ENCODE measurements at regions not wholly inside any gene's neighbourhood (a gene's known extent, or its start where the extent isn't known, plus 50 kb on each side); places are given as distances from the start of the nearest gene placed in this dataset.

DNA sequence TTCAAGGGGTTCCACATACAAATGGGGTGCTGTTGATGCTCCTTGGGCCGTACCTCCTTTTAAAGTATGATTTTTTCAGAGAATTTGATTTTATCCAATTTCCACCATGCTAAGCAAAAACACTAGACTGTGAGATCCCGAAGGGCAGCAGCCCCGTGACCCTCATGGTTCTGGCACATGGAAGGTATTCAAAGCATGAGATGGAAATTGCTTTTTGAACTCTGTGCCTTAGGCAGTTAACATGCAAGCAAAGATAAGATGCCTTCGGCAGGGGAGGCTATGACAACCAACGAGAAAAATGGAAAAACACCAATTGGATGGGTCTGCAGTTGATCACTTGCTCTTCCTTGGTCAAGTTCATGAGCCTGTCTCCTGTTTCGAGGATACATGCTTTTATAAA, 120.8 kb upstream of the DIO3 start:
- DNase-seq (ENCODE audit: low spot score) (no peak), FAIRE-seq (no peak), ATAC-seq (no peak)
- 12% methylated on average over 6 of the region's 6 CpGs for WGBS (ENCODE audit: low lambda C conversion rate)
- H3K9me3 ChIP-seq (ENCODE audit: low read length): no peaks in the 10 kb centered on the region
- no peaks in the 10 kb centered on the region for H3K79me2 ChIP-seq (ENCODE audit: insufficient read depth, low read length)
- in situ Hi-C loops (cut with HindIII; ENCODE audit: extremely low pct_ligation_motif_present, low pct_unique_long_range_greater_than_20kb): no loop called here
- no peak overlapping the region for H3K4me2 ChIP-seq (ENCODE audit: low read depth, low read length)
- H3K27me3 ChIP-seq (ENCODE audit: control insufficient read depth in 1 of 2, insufficient read depth in 2 of 2, low read length in 2 of 2): peaks cover 4 to 16% of the 10 kb centered on the region in 2 experiments; a peak in 3 of 5 replicates
- ChIA-PET POLR2A (no interaction called here), CTCF (ENCODE audit: low intra/inter-chr PET ratio, low total read pairs) (no interaction called here)
- no peak overlapping the region for H3K9ac ChIP-seq (ENCODE audit: insufficient read depth, low read depth, low read length)
- intact Hi-C loops (cut with micrococcal nuclease; ENCODE audit: unreplicated experiment): no loop called here
- H3K4me1 ChIP-seq (ENCODE audit: insufficient read depth, low read length): no peaks in the 10 kb centered on the region
- no peaks in the 10 kb centered on the region for H4K20me1 ChIP-seq (ENCODE audit: insufficient read depth, low read length)
- no TSS peak for BruUV-seq (replicated peaks)
- no peaks in the 10 kb centered on the region for H3K36me3 ChIP-seq (replicated peaks in 1 of 2; ENCODE audit: control insufficient read depth in 1 of 2, insufficient read depth in 2 of 2, low read length in 2 of 2)
- H3K4me3 ChIP-seq (replicated peaks in 1 of 3; ENCODE audit: insufficient read depth in 1 of 3, low read depth in 2 of 3, low read length in 3 of 3): no peak overlapping the region
- H3K27ac ChIP-seq (ENCODE audit: extremely low read length, insufficient read depth, low read length): no peak overlapping the region
- H2AFZ ChIP-seq (ENCODE audit: low read length): no peak overlapping the region
- no peak for TF ChIP-seq HOXA9 (CRISPR knock-in tag; IDR thresholded peaks at IDR 0.05; ENCODE audit: borderline replicate concordance)
- no peak for TF ChIP-seq MEIS1 (CRISPR knock-in tag; IDR thresholded peaks at IDR 0.05; ENCODE audit: borderline replicate concordance)
- no peak for TF ChIP-seq CENPT (CRISPR knock-in tag; IDR thresholded peaks at IDR 0.05; ENCODE audit: low read depth)
- TF ChIP-seq, protein P1, sequence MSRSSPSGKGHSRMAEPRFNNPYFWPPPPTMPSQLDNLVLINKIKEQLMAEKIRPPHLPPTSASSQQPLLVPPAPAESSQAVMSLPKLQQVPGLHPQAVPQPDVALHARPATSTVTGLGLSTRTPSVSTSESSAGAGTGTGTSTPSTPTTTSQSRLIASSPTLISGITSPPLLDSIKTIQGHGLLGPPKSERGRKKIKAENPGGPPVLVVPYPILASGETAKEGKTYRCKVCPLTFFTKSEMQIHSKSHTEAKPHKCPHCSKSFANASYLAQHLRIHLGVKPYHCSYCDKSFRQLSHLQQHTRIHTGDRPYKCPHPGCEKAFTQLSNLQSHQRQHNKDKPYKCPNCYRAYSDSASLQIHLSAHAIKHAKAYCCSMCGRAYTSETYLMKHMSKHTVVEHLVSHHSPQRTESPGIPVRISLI (CRISPR knock-in tag; IDR thresholded peaks at IDR 0.05; ENCODE audit: borderline replicate concordance): no peak
- no peak for TF ChIP-seq ZNF570 (CRISPR knock-in tag; IDR thresholded peaks at IDR 0.05; ENCODE audit: borderline replicate concordance)
- no peak for TF ChIP-seq MXD4 (CRISPR knock-in tag; IDR thresholded peaks at IDR 0.05)
- TF ChIP-seq ETV6 (CRISPR knock-in tag; conservative IDR thresholded peaks at IDR 0.05): no peak
- no peak for TF ChIP-seq NR2F6 (IDR thresholded peaks at IDR 0.05)
- TF ChIP-seq NR2F6 (CRISPR knock-in tag; IDR thresholded peaks at IDR 0.05): no peak
- no peak for TF ChIP-seq JUND (CRISPR knock-in tag; IDR thresholded peaks at IDR 0.05)
- no peak for TF ChIP-seq SAFB2 (CRISPR knock-in tag; IDR thresholded peaks at IDR 0.05; ENCODE audit: borderline replicate concordance, low read depth)
- TF ChIP-seq, protein P2, sequence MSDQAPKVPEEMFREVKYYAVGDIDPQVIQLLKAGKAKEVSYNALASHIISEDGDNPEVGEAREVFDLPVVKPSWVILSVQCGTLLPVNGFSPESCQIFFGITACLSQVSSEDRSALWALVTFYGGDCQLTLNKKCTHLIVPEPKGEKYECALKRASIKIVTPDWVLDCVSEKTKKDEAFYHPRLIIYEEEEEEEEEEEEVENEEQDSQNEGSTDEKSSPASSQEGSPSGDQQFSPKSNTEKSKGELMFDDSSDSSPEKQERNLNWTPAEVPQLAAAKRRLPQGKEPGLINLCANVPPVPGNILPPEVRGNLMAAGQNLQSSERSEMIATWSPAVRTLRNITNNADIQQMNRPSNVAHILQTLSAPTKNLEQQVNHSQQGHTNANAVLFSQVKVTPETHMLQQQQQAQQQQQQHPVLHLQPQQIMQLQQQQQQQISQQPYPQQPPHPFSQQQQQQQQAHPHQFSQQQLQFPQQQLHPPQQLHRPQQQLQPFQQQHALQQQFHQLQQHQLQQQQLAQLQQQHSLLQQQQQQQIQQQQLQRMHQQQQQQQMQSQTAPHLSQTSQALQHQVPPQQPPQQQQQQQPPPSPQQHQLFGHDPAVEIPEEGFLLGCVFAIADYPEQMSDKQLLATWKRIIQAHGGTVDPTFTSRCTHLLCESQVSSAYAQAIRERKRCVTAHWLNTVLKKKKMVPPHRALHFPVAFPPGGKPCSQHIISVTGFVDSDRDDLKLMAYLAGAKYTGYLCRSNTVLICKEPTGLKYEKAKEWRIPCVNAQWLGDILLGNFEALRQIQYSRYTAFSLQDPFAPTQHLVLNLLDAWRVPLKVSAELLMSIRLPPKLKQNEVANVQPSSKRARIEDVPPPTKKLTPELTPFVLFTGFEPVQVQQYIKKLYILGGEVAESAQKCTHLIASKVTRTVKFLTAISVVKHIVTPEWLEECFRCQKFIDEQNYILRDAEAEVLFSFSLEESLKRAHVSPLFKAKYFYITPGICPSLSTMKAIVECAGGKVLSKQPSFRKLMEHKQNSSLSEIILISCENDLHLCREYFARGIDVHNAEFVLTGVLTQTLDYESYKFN (CRISPR knock-in tag; conservative IDR thresholded peaks at IDR 0.05): no peak
- no peak for TF ChIP-seq ZNF775 (CRISPR knock-in tag; IDR thresholded peaks at IDR 0.05; ENCODE audit: borderline replicate concordance)
- no peak for TF ChIP-seq ARHGAP35 (CRISPR knock-in tag; IDR thresholded peaks at IDR 0.05; ENCODE audit: borderline replicate concordance)
- TF ChIP-seq SALL1 (CRISPR knock-in tag; IDR thresholded peaks at IDR 0.05): no peak
- TF ChIP-seq, protein P3, sequence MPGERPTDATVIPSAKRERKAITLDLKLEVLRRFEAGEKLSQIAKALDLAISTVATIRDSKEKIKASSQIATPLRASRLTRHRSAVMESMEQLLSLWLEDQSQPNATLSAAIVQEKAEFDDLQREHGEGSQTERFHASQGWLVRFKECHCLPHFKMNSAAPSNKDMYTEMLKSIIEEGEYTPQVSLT (CRISPR knock-in tag; IDR thresholded peaks at IDR 0.05; ENCODE audit: borderline replicate concordance, low read depth): no peak
- TF ChIP-seq HNF4A (CRISPR knock-in tag; IDR thresholded peaks at IDR 0.05): no peak
- TF ChIP-seq SOX13 (IDR thresholded peaks at IDR 0.05): no peak
- no peak for TF ChIP-seq SOX13 (CRISPR knock-in tag; conservative IDR thresholded peaks at IDR 0.05 in 1 of 2, IDR thresholded peaks at IDR 0.05 in 1 of 2)
